HG02642 (cell line): ENCODE measurements at regions not wholly inside any gene's neighbourhood (a gene's known extent, or its start where the extent isn't known, plus 50 kb on each side); places are given as distances from the start of the nearest gene placed in this dataset.
"Not testable (repeated sequence)": the region's sequence is repeated elsewhere in the genome, so short reads cannot be mapped to it uniquely, and the experiment has no call there.

Source experiments
- ATAC-seq: cut with Tn5 transposase; IDR thresholded peaks from one replicate; pipeline ENCODE4 v1.9.1; 2021; ENCODE audit warnings: mild to moderate bottlenecking; ENCODE audit not compliant: unreplicated experiment, poor library complexity

DNA sequence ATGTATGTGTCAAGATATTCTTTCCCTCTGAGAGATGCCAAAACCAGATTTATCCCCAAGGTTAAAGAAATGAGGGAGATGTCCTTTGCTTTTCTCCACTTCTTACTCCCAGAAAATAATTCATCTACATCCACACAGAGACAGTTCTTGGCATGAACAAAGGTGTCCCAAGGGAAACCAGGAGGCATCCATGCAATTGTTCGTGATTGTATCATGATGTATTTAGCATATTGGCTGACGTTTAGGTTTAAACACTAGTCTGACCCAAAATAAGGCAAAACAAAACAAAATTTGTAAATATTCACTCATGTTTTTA, 223.9 kb downstream of the C7orf25 start:
- ATAC-seq, result no peak

- ATAC-seq, result no peak
Measured at GRCh38 chr7:42687211-42688055, 224.4 kb downstream of the C7orf25 start.

DNA sequence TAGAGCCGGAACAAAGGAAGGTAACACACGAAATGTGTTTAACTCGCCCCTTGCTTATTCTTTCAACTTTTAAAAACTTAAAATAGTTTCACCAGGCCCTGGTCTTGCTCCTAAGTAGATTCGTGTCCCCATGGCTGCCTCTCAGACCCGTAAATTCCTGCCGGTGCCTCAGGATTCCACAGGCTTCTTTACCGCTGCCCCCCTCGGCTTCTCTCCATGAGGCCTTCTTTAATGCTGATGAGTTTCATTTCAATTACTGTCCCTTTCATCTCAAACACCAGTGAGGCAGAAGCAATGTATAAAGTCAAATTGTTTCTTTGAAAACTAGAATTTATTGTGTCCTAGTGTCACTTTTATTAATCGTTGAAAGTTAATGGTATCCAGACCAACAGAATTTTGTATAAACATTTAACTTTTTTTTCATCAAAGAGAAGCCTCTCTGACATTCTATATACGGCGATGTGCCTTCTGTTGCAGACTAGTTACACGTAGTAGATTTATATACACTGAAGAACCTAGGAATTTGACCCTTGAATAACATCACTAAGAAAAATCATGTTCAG, 225.2 kb downstream of the C7orf25 start:
- ATAC-seq, result no peak

- ATAC-seq, result no peak
Measured at GRCh38 chr7:42685911-42686310, 226.0 kb downstream of the C7orf25 start.

DNA sequence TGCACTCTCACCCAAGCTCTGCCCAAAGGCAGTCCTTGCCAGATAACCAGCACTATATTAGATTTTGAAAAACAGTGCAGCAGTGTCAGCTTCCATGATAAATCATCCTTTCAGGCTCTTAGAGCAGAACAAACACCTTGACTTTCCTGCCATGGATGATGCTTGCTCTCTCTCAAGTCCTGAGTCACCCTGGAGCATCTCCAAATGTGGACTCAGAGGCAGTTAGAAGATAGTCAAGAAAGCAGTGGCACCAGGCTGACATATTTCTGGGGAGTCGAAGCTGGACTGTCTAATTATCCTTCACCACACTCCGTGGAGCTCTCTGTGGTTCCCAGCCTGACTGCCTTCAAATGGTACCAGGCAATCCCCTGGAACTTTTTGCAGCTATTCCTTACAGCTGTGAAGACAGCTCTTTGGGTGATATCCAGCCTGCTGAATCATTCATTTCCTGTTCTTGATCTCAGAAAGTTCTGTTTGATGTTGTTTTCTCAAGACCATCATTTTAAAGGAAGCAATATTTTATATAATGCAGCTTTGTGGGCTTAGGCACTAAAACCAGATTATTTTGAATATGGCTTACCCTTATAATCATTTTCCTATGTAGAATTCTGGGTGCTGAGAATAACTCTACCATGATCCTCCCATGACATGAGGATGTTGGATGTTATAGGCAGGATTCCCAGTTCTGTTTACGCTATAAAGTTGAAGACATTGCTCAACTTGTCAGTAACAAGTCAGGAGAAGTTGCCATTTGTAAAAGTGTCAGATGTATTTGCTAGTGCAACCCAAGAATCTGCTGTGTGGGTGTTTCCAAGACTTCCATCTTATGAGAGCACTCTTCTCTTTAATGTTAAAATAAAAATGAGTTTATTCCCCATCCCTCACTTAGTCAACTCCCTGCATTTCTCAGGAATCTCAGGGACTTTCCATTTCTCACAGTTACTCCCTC, 233.8 kb downstream of the C7orf25 start:
- no peak for ATAC-seq

DNA sequence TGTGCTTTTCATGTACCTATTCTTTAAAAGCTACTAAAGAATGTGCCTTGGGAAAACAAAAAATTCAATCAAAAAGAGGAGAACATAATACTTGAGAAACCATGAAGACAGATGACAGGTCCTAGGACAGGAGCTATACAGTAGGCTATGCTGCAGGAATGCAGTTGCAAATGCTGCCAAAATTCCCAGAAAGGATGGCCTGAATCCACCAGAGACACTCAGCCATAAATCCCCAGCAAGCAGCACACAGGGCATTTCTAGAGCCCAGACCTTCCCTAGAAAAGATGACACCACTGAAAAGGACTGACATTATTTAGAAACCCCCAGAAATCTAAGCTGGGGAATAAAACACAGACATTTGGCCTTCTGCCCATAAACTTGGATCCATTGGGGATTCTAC, 237.3 kb downstream of the C7orf25 start:
- no peak for ATAC-seq

DNA sequence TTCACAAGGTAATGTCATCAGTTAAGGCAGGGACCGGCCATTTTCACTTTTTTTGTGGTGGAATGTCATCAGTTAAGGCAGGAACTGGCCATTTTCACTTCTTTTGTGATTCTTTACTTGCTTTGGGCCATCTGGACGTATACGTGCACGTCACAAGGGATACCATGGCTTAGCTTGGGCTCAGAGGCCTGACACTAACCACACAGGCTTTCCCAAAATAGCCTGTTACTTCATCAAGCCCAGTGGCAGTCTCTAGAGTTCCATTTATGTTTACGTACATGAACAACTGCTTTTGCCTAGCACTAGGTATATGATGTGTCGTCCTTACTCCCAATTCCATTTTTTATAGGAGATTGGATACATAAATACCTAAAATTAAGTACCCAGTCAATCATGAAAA, 237.9 kb downstream of the C7orf25 start:
- ATAC-seq, result no peak

- ATAC-seq, result no peak
Measured at GRCh38 chr7:42672339-42672999, 239.4 kb downstream of the C7orf25 start.

- no peak for ATAC-seq
Measured at GRCh38 chr7:42671627-42672026, 240.2 kb downstream of the C7orf25 start.

DNA sequence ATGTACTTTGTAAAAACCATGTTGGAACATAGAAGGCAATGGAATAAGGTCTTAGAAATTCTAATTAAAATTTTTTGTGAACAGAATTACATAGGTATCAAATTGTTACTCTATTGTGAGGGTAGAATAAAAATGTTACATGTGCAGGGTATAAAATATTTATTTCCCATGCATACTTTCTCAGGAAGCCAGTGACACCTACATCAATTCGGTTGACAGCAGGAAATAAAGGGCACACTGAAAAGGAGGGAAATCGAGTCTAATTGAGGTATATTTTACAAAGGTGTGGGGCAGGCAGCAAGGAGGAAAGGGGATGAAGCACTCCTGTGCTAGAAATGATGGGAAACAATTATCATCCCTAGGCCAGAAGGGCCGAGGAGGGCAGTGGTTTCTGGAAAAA, 244.9 kb downstream of the C7orf25 start:
- no peak for ATAC-seq

DNA sequence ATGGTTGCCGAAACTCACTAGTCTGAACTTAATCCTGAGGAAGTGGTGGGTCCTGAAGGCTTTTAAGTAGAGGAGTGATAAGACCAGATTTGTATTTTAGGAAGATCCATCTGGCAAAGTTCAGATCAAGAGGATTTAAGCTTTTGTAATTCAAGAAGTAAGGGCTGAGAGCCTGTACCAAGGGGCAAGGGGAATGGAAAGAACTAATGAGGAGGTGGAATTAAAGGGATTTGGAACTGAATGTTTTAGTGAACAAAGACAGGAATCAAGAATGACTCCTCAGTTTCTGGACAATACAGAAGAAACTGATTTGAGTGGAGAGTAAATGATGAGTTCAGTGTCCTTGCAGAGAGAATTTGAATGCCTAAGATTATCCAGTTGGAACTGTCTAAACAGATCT, 249.0 kb downstream of the C7orf25 start:
- ATAC-seq, result no peak

GRCh38 chr7:42661312-42661711, 250.6 kb downstream of the C7orf25 start:
- ATAC-seq, result no peak

DNA sequence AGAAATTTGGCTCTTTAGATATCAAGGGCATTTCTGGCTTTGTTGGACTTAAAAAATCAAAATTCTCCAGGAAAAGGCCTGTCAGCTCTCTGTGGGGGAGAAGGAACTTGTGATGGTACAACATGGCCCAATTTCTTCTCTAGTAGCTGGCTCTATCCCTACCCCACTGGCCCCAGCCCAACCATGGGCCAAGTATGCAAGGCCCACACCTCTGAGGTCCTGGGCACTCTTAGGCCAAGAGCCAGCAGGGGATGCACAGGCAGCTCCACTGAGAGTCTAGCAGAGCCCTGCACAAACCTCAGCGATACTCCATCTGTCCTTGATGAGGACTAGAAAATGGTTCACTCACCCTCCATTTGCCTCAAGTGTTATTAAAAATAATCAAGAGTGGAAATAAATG, 261.2 kb downstream of the C7orf25 start:
- ATAC-seq, result no peak

GRCh38 chr7:42650171-42650570, 261.7 kb downstream of the C7orf25 start:
- no peak for ATAC-seq

- ATAC-seq, result no peak
Measured at GRCh38 chr7:42645906-42646305, 266.0 kb downstream of the C7orf25 start.

- no peak for ATAC-seq
Measured at GRCh38 chr7:42642699-42643098, 269.2 kb downstream of the C7orf25 start.

DNA sequence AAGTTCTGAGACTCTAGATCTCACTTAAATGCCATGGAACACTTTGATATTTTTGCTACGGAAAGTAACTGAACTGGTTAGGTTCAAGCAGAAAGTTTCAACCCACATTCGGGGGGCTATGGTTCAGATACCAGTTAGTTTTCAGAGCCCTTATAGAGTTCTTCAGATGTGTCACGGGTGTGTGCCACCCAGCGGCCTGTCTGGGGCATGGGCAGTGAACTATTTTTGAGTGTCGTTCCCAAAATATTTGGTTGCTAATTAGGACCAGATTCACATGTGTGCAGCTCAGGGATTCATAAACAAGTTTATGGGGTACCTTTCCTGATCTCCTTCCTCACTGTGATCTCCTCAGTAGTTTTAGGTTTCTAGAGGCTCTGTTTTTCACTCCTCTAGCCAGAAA, 271.9 kb downstream of the C7orf25 start:
- ATAC-seq, result no peak

GRCh38 chr7:42636380-42636779, 275.5 kb downstream of the C7orf25 start:
- not testable (repeated sequence) for ATAC-seq

GRCh38 chr7:42628054-42628453, 283.8 kb downstream of the C7orf25 start:
- ATAC-seq, result no peak

- no peak for ATAC-seq
Measured at GRCh38 chr7:42627626-42628025, 284.2 kb downstream of the C7orf25 start.

DNA sequence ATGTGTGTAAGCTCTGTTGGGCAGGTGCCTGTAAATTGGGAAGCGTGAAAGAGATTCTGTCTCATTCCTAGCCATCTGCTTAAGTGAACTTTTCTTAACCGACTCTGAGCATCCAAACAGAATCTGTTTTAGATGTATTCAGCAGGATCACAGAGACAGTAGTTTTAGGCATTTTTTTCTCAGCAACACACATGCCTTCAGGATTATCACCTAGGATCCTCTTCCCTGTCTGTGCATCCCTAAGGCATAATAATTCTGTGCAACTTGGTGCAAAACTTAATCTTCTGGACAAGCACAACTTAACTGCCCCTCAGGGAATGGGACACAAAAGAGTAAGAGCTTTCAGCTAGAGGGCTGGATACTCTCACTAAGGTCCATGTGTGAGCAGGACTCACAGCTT, 284.8 kb downstream of the C7orf25 start:
- no peak for ATAC-seq
